ENCODE measurements at regions not wholly inside any gene's neighbourhood (a gene's known extent, or its start where the extent isn't known, plus 50 kb on each side); places are given as distances from the start of the nearest gene placed in this dataset.

- H3K18ac ChIP-seq (ENCODE audit: low read depth, low read length), result no peak overlapping the region
- H2AK9ac ChIP-seq (replicated peaks; ENCODE audit: low read depth, low read length, poor library complexity), result no peak overlapping the region
- no peak overlapping the region for H2BK120ac ChIP-seq (ENCODE audit: low read depth, low read length)
- in situ Hi-C loops (cut with MboI; ENCODE audit: low sequenced_read_pairs), result no loop called here
- no peak overlapping the region for H4K5ac ChIP-seq (ENCODE audit: low read depth, low read length)
- H3K9ac ChIP-seq (ENCODE audit: low read depth, low read length), result no peak overlapping the region
- no peaks in the 10 kb centered on the region for H3K36me3 ChIP-seq (ENCODE audit: control insufficient read depth, insufficient read depth, low read length)
- no peak for ATAC-seq (ENCODE audit: low read depth)
- H3K27me3 ChIP-seq (ENCODE audit: control insufficient read depth, insufficient read depth, low read length), result no peaks in the 10 kb centered on the region
- H4K20me1 ChIP-seq (ENCODE audit: insufficient read depth, low read length), result no peaks in the 10 kb centered on the region
- no peak overlapping the region for H2AFZ ChIP-seq (replicated peaks; ENCODE audit: low read length, poor library complexity)
- H3K9me1 ChIP-seq (ENCODE audit: insufficient read depth, low read length), result no peaks in the 10 kb centered on the region
- no peak overlapping the region for H3K27ac ChIP-seq (ENCODE audit: insufficient read depth, low read length)
- no peaks in the 10 kb centered on the region for H3K4me1 ChIP-seq (ENCODE audit: control insufficient read depth, insufficient read depth, low read length)
- no peak overlapping the region for H2BK15ac ChIP-seq (ENCODE audit: low read depth, low read length)
- dilution Hi-C loops (cut with HindIII; ENCODE audit: low sequenced_read_pairs, unreplicated experiment), result no loop called here
- WGBS, 2 experiments (ENCODE audit: extremely low coverage in 2 of 2, insufficient read length in 1 of 2), result no CpG with 5 or more reads among the region's 3 CpGs
- no peak for TF ChIP-seq MAZ (IDR thresholded peaks at IDR 0.05; ENCODE audit: borderline replicate concordance, low read depth, low read length)
- no peak for TF ChIP-seq CHD1 (IDR thresholded peaks at IDR 0.05; ENCODE audit: low read depth, low read length)
- no peak for TF ChIP-seq SMC3 (IDR thresholded peaks at IDR 0.05; ENCODE audit: low read depth, low read length)
- TF ChIP-seq RCOR1 (IDR thresholded peaks at IDR 0.05; ENCODE audit: insufficient replicate concordance, low read length), result no peak
- no peak for TF ChIP-seq NFE2L2 (IDR thresholded peaks at IDR 0.05; ENCODE audit: low read depth, low read length)
- TF ChIP-seq RFX5 (IDR thresholded peaks at IDR 0.05; ENCODE audit: low read depth, low read length), result no peak
- TF ChIP-seq POLR2A (IDR thresholded peaks at IDR 0.05; ENCODE audit: low read depth, low read length), result no peak
- TF ChIP-seq FOS (IDR thresholded peaks at IDR 0.05; ENCODE audit: low read depth, low read length), result no peak
- no peak for TF ChIP-seq RAD21 (IDR thresholded peaks at IDR 0.05; ENCODE audit: low read length)
- TF ChIP-seq CEBPB (IDR thresholded peaks at IDR 0.05; ENCODE audit: low read depth, low read length), result no peak
- TF ChIP-seq ELK1 (IDR thresholded peaks at IDR 0.05; ENCODE audit: borderline replicate concordance, low read depth, low read length), result no peak
- no peak for TF ChIP-seq CTCF (conservative IDR thresholded peaks at IDR 0.05; ENCODE audit: low read depth, low read length)
- no peak for TF ChIP-seq BHLHE40 (IDR thresholded peaks at IDR 0.05; ENCODE audit: low read depth, low read length)
- no peak for TF ChIP-seq MXI1 (IDR thresholded peaks at IDR 0.05; ENCODE audit: borderline replicate concordance, low read depth, low read length)
- TF ChIP-seq MAFK (IDR thresholded peaks at IDR 0.05; ENCODE audit: low read depth, low read length), result no peak
- H2BK20ac ChIP-seq (ENCODE audit: low read depth, low read length), result no peak overlapping the region
- BruUV-seq (replicated peaks), result no TSS peak
- H2AK5ac ChIP-seq (ENCODE audit: low read depth, low read length), result no peak overlapping the region
- ChIA-PET CTCF (interaction anchor here (0.6 kb wide), 1 partner anchor 97 kb away, joined by 3 read pairs; no protein-coding TSS in a partner anchor), POLR2A (ENCODE audit: unreplicated experiment) (no interaction called here)
- no peak overlapping the region for H3K4me3 ChIP-seq (ENCODE audit: insufficient read depth, low read depth, low read length)
- no peak overlapping the region for H2BK5ac ChIP-seq (ENCODE audit: low read depth, low read length, poor library complexity, severe bottlenecking)
- H3K79me1 ChIP-seq (ENCODE audit: low read depth in 1 of 2, low read length in 2 of 2), result no peaks in the 10 kb centered on the region
- H4K91ac ChIP-seq (ENCODE audit: insufficient read depth, low read depth, low read length), result no peak overlapping the region
- no peak for DNase-seq
- intact Hi-C loops (cut with micrococcal nuclease), result no loop called here
- no peak overlapping the region for H3K23ac ChIP-seq (ENCODE audit: low read depth, low read length)
- H3K14ac ChIP-seq (replicated peaks; ENCODE audit: low read depth, low read length), result no peak overlapping the region
- H3K4me2 ChIP-seq (ENCODE audit: low read depth, low read length), result no peak overlapping the region
- H3K9me3 ChIP-seq (ENCODE audit: control insufficient read depth, insufficient read depth, low read length), result no peaks in the 10 kb centered on the region
- H4K8ac ChIP-seq (ENCODE audit: low read depth in 2 of 2, low read length in 2 of 2), result no peak overlapping the region
- H3K4ac ChIP-seq (ENCODE audit: low read depth, low read length), result no peak overlapping the region
- no peak overlapping the region for H3K56ac ChIP-seq (ENCODE audit: extremely low read depth, insufficient read depth, low read length)
Measured at GRCh38 chr9:17045381-17045940, 89.4 kb upstream of the CNTLN start.

Measured in IMR-90 (cell line).